ENCODE measurements at regions not wholly inside any gene's neighbourhood (a gene's known extent, or its start where the extent isn't known, plus 50 kb on each side); places are given as distances from the start of the nearest gene placed in this dataset.

DNA sequence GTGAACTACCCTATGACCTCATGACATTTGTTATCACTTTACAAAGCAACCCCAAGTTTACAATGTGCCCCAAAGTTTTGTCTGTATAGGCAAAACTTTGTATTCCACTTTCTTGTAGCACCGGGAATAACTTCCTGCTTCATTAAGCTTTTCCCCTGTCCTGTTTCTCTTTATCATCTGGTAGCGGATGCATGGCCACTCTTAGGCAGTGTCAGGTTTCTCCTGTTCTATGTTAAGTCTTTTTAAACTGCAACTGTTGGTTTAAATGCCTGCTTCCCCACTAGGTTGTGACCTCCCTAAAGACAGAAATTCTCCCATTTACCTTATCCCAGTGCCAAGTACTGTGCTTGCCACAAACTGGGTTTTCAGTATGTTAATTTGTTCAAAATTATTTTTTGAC lies 433.6 kb upstream of the DPH6 start:
- CTCF ChIA-PET, result interaction anchor here (0.6 kb wide), 1 partner anchor 44 kb away, joined by 3 read pairs; no protein-coding TSS in a partner anchor
- no peak overlapping the region for H3K27ac ChIP-seq (ENCODE audit: extremely low read depth, low read depth, low read length)
- no peaks in the 10 kb centered on the region for H3K36me3 ChIP-seq (ENCODE audit: control insufficient read depth in 2 of 2, insufficient read depth in 1 of 2, low read length in 2 of 2)

GRCh38 chr15:35980719-35981118 lies 434.8 kb upstream of the DPH6 start:
- Histone ChIP-seq H3K27ac (ENCODE audit: extremely low read depth, low read depth, low read length) (no peak overlapping the region), H3K36me3 (ENCODE audit: control insufficient read depth in 2 of 2, insufficient read depth in 1 of 2, low read length in 2 of 2) (no peaks in the 10 kb centered on the region), H3K4me1 (ENCODE audit: control insufficient read depth, insufficient read depth, low read length) (no peaks in the 10 kb centered on the region), H3K9me3 (ENCODE audit: control insufficient read depth, insufficient read depth, low read depth, low read length) (no peaks in the 10 kb centered on the region), H3K4me3 (ENCODE audit: low read depth, low read length) (no peak overlapping the region)
- CTCF ChIA-PET, result no interaction called here
- POLR2A ChIA-PET, result no interaction called here
- TF ChIP-seq PRDM6 (tag by site-specific recombination; IDR thresholded peaks at IDR 0.05), result no peak
- TF ChIP-seq ZFP69B (tag by site-specific recombination; IDR thresholded peaks at IDR 0.05), result no peak
- TF ChIP-seq ZNF175 (tag by site-specific recombination; IDR thresholded peaks at IDR 0.05), result no peak
- no peak for TF ChIP-seq WT1 (tag by site-specific recombination; IDR thresholded peaks at IDR 0.05)
- TF ChIP-seq SP3 (tag by site-specific recombination; IDR thresholded peaks at IDR 0.05), result no peak
- TF ChIP-seq, protein P1, sequence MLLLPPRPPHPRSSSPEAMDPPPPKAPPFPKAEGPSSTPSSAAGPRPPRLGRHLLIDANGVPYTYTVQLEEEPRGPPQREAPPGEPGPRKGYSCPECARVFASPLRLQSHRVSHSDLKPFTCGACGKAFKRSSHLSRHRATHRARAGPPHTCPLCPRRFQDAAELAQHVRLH (tag by site-specific recombination; IDR thresholded peaks at IDR 0.05), result no peak
- TF ChIP-seq ZNF626 (tag by site-specific recombination; IDR thresholded peaks at IDR 0.05), result no peak
- no peak for TF ChIP-seq ZNF274 (IDR thresholded peaks at IDR 0.05; ENCODE audit: low read length)
- TF ChIP-seq ZNF274 (tag by site-specific recombination; IDR thresholded peaks at IDR 0.05; ENCODE audit: borderline replicate concordance), result no peak
- TF ChIP-seq ZNF398 (tag by site-specific recombination; IDR thresholded peaks at IDR 0.05), result no peak
- no peak for TF ChIP-seq ZNF639 (tag by site-specific recombination; IDR thresholded peaks at IDR 0.05)
- TF ChIP-seq HOXC10 (CRISPR knock-in tag; IDR thresholded peaks at IDR 0.05), result no peak
- TF ChIP-seq ZBTB48 (tag by site-specific recombination; IDR thresholded peaks at IDR 0.05), result no peak
- no peak for TF ChIP-seq ZNF155 (tag by site-specific recombination; IDR thresholded peaks at IDR 0.05)
- no peak for TF ChIP-seq PRDM4 (tag by site-specific recombination; IDR thresholded peaks at IDR 0.05)

More for the DNA sequence above, 433.6 kb upstream of the DPH6 start:
- Histone ChIP-seq H3K4me3 (ENCODE audit: low read depth, low read length) (no peak overlapping the region), H3K9me3 (ENCODE audit: control insufficient read depth, insufficient read depth, low read depth, low read length) (no peaks in the 10 kb centered on the region), H3K4me1 (ENCODE audit: control insufficient read depth, insufficient read depth, low read length) (no peaks in the 10 kb centered on the region)
- no peak for TF ChIP-seq YY1 (tag by site-specific recombination; IDR thresholded peaks at IDR 0.05)
- TF ChIP-seq ZNF248 (tag by site-specific recombination; IDR thresholded peaks at IDR 0.05), result no peak
- TF ChIP-seq INSM2 (tag by site-specific recombination; IDR thresholded peaks at IDR 0.05), result no peak
- TF ChIP-seq, protein P2, sequence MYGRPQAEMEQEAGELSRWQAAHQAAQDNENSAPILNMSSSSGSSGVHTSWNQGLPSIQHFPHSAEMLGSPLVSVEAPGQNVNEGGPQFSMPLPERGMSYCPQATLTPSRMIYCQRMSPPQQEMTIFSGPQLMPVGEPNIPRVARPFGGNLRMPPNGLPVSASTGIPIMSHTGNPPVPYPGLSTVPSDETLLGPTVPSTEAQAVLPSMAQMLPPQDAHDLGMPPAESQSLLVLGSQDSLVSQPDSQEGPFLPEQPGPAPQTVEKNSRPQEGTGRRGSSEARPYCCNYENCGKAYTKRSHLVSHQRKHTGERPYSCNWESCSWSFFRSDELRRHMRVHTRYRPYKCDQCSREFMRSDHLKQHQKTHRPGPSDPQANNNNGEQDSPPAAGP (tag by site-specific recombination; IDR thresholded peaks at IDR 0.05), result no peak
- TF ChIP-seq ZBTB26 (tag by site-specific recombination; optimal IDR thresholded peaks at IDR 0.05), result no peak
- TF ChIP-seq ZNF571 (tag by site-specific recombination; IDR thresholded peaks at IDR 0.05), result no peak
- TF ChIP-seq ZNF585B (tag by site-specific recombination; IDR thresholded peaks at IDR 0.05), result no peak
- TF ChIP-seq ZNF768 (tag by site-specific recombination; IDR thresholded peaks at IDR 0.05), result no peak
- no peak for TF ChIP-seq SCRT1 (tag by site-specific recombination; IDR thresholded peaks at IDR 0.05; ENCODE audit: borderline replicate concordance)
- POLR2A ChIA-PET, result interaction anchor here (0.5 kb wide), 1 partner anchor 35 kb away, joined by 3 read pairs; no protein-coding TSS in a partner anchor

All from HEK293 (cell line).